ENCODE measurements at regions not wholly inside any gene's neighbourhood (a gene's known extent, or its start where the extent isn't known, plus 50 kb on each side); places are given as distances from the start of the nearest gene placed in this dataset.

DNA sequence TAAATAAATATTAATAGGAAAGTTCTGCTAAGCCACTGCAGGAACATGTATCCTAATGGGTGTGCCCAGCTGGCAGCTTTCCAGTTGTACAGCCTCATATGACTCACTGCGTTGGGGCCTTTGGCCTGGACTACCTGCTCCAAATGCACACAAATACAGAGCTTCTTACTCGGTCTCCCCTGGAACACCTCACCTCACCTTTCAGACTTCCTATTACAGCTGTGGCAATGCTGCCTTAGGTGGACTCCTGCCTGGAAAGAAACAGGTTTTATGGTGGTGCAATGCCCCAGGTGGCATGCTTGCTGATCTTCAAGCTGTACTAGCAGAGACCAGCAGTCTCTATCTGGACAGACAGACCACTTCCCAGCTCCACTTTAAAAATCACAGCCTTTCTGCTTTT is 85.7 kb upstream of the EXOC1L start:
- Histone ChIP-seq H4K8ac (ENCODE audit: low read depth, low read length) (no peak overlapping the region), H4K12ac (ENCODE audit: low read depth, low read length) (no peak overlapping the region), H3K4me2 (ENCODE audit: low read length) (no peak overlapping the region), H3K36me3 (ENCODE audit: control insufficient read depth in 1 of 2, insufficient read depth in 2 of 2, low read length in 2 of 2) (no peaks in the 10 kb centered on the region), H3K79me1 (ENCODE audit: low read length) (no peaks in the 10 kb centered on the region), H3K27ac (ENCODE audit: low read depth, low read length) (no peak overlapping the region), H3K23ac (ENCODE audit: low read length) (no peak overlapping the region), H2AK5ac (ENCODE audit: low read length) (no peak overlapping the region), H3K9me3 (ENCODE audit: insufficient read depth, low read depth, low read length) (no peaks in the 10 kb centered on the region), H3K4ac (ENCODE audit: low read depth, low read length) (no peak overlapping the region), H2BK12ac (ENCODE audit: low read length) (no peak overlapping the region), H2AFZ (ENCODE audit: insufficient read depth, low read length, poor library complexity) (no peak overlapping the region), H3K4me3 (ENCODE audit: low read depth, low read length) (no peak overlapping the region), H3K27me3 (ENCODE audit: insufficient read depth, low read length) (no peaks in the 10 kb centered on the region), H3K14ac (ENCODE audit: low read length) (no peak overlapping the region), H3K79me2 (ENCODE audit: control insufficient read depth, insufficient read depth, low read length, poor library complexity) (no peaks in the 10 kb centered on the region), H2BK5ac (ENCODE audit: low read depth, low read length, poor library complexity) (no peak overlapping the region), H4K91ac (ENCODE audit: low read depth, low read length) (no peak overlapping the region), H3K9ac (ENCODE audit: low read length) (no peak overlapping the region), H3K18ac (ENCODE audit: low read length) (no peak overlapping the region), H2BK120ac (ENCODE audit: insufficient read depth, low read length, poor library complexity) (no peak overlapping the region), H3K4me1 (ENCODE audit: control insufficient read depth in 1 of 2, insufficient read depth in 2 of 2, low read length in 2 of 2) (no peaks in the 10 kb centered on the region)
- WGBS (ENCODE audit: extremely low coverage, insufficient coverage, insufficient read length), result no CpG with 5 or more reads among the region's 2 CpGs
- no peak for DNase-seq

DNA sequence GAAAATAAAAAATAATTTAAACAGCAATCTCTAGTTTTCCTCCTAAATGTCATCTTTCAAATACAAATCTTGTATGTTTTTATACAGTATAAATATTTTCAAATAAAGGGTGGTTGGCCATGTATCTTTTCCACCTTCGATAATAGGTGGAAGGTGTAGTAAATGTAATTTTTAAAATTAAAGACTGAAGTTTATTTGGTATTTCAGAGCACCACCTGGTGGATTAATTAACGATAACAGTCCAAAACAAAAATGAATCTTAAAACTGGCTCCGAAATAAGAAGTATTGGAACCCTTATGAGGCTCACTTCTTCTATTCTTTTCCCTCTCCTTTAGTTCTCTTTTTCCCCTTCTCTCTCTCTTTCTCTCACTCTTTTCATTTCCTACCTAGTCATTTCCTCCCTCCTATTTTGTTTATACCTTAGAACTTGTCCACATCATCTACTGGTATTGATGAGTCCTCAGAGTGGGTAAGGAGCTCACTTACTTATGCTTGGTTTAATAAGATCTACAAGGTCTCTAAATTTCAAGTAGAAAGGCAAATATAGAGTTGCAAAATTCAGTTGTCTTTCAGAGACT is 82.9 kb upstream of the EXOC1L start:
- Histone ChIP-seq H3K23ac (ENCODE audit: low read length) (no peak overlapping the region), H4K8ac (ENCODE audit: low read depth, low read length) (no peak overlapping the region), H2BK12ac (ENCODE audit: low read length) (no peak overlapping the region), H3K4me2 (ENCODE audit: low read length) (no peak overlapping the region), H3K9me3 (ENCODE audit: insufficient read depth, low read depth, low read length) (no peaks in the 10 kb centered on the region), H3K18ac (ENCODE audit: low read length) (no peak overlapping the region), H4K91ac (ENCODE audit: low read depth, low read length) (no peak overlapping the region), H2BK5ac (ENCODE audit: low read depth, low read length, poor library complexity) (no peak overlapping the region), H2BK120ac (ENCODE audit: insufficient read depth, low read length, poor library complexity) (no peak overlapping the region), H3K79me2 (ENCODE audit: control insufficient read depth, insufficient read depth, low read length, poor library complexity) (no peaks in the 10 kb centered on the region), H2AK5ac (ENCODE audit: low read length) (no peak overlapping the region), H3K4me3 (ENCODE audit: low read depth, low read length) (no peak overlapping the region), H2AFZ (ENCODE audit: insufficient read depth, low read length, poor library complexity) (no peak overlapping the region), H3K4me1 (ENCODE audit: control insufficient read depth in 1 of 2, insufficient read depth in 2 of 2, low read length in 2 of 2) (no peaks in the 10 kb centered on the region), H3K4ac (ENCODE audit: low read depth, low read length) (no peak overlapping the region), H3K27ac (ENCODE audit: low read depth, low read length) (no peak overlapping the region), H3K27me3 (ENCODE audit: insufficient read depth, low read length) (no peaks in the 10 kb centered on the region), H4K12ac (ENCODE audit: low read depth, low read length) (no peak overlapping the region), H3K79me1 (ENCODE audit: low read length) (no peaks in the 10 kb centered on the region), H3K9ac (ENCODE audit: low read length) (no peak overlapping the region), H3K14ac (ENCODE audit: low read length) (no peak overlapping the region), H3K36me3 (ENCODE audit: control insufficient read depth in 1 of 2, insufficient read depth in 2 of 2, low read length in 2 of 2) (no peaks in the 10 kb centered on the region)
- DNase-seq, result peak in 1 of 2 donors; percentile 28
- no CpG with 5 or more reads among the region's 3 CpGs for WGBS (ENCODE audit: extremely low coverage, insufficient coverage, insufficient read length)

- Histone ChIP-seq H2BK120ac (ENCODE audit: insufficient read depth, low read length, poor library complexity) (no peak overlapping the region), H3K27me3 (ENCODE audit: insufficient read depth, low read length) (no peaks in the 10 kb centered on the region), H3K79me2 (ENCODE audit: control insufficient read depth, insufficient read depth, low read length, poor library complexity) (no peaks in the 10 kb centered on the region), H3K4me3 (ENCODE audit: low read depth, low read length) (no peak overlapping the region), H3K79me1 (ENCODE audit: low read length) (no peaks in the 10 kb centered on the region), H3K36me3 (ENCODE audit: control insufficient read depth in 1 of 2, insufficient read depth in 2 of 2, low read length in 2 of 2) (no peaks in the 10 kb centered on the region), H2AK5ac (ENCODE audit: low read length) (no peak overlapping the region), H2BK5ac (ENCODE audit: low read depth, low read length, poor library complexity) (no peak overlapping the region), H3K18ac (ENCODE audit: low read length) (no peak overlapping the region), H3K4ac (ENCODE audit: low read depth, low read length) (no peak overlapping the region), H3K4me1 (ENCODE audit: control insufficient read depth in 1 of 2, insufficient read depth in 2 of 2, low read length in 2 of 2) (no peaks in the 10 kb centered on the region), H3K9ac (ENCODE audit: low read length) (no peak overlapping the region), H3K27ac (ENCODE audit: low read depth, low read length) (no peak overlapping the region), H4K12ac (ENCODE audit: low read depth, low read length) (no peak overlapping the region), H3K4me2 (ENCODE audit: low read length) (no peak overlapping the region), H3K9me3 (ENCODE audit: insufficient read depth, low read depth, low read length) (no peaks in the 10 kb centered on the region), H4K8ac (ENCODE audit: low read depth, low read length) (no peak overlapping the region), H3K14ac (ENCODE audit: low read length) (no peak overlapping the region), H3K23ac (ENCODE audit: low read length) (no peak overlapping the region), H2BK12ac (ENCODE audit: low read length) (no peak overlapping the region), H4K91ac (ENCODE audit: low read depth, low read length) (no peak overlapping the region), H2AFZ (ENCODE audit: insufficient read depth, low read length, poor library complexity) (no peak overlapping the region)
- WGBS (ENCODE audit: extremely low coverage, insufficient coverage, insufficient read length), result no CpG with 5 or more reads among the region's 5 CpGs
- peak in 1 of 2 donors; percentile 16 for DNase-seq
These were observed 76.9 kb upstream of the EXOC1L start for GRCh38 chr4:55742655-55743202.

- H3K4me2 ChIP-seq (ENCODE audit: low read length), result no peak overlapping the region
- no peaks in the 10 kb centered on the region for H3K36me3 ChIP-seq (ENCODE audit: control insufficient read depth in 1 of 2, insufficient read depth in 2 of 2, low read length in 2 of 2)
- no peaks in the 10 kb centered on the region for H3K9me3 ChIP-seq (ENCODE audit: insufficient read depth, low read depth, low read length)
- no peak for DNase-seq
- H3K18ac ChIP-seq (ENCODE audit: low read length), result no peak overlapping the region
- no peak overlapping the region for H2BK120ac ChIP-seq (ENCODE audit: insufficient read depth, low read length, poor library complexity)
- H3K79me1 ChIP-seq (ENCODE audit: low read length), result no peaks in the 10 kb centered on the region
- no CpG with 5 or more reads among the region's 6 CpGs for WGBS (ENCODE audit: extremely low coverage, insufficient coverage, insufficient read length)
- H3K4me3 ChIP-seq (ENCODE audit: low read depth, low read length), result no peak overlapping the region
- H3K4me1 ChIP-seq (ENCODE audit: control insufficient read depth in 1 of 2, insufficient read depth in 2 of 2, low read length in 2 of 2), result no peaks in the 10 kb centered on the region
- no peaks in the 10 kb centered on the region for H3K27me3 ChIP-seq (ENCODE audit: insufficient read depth, low read length)
- H3K9ac ChIP-seq (ENCODE audit: low read length), result no peak overlapping the region
- H4K12ac ChIP-seq (ENCODE audit: low read depth, low read length), result no peak overlapping the region
- H2AK5ac ChIP-seq (ENCODE audit: low read length), result no peak overlapping the region
- no peak overlapping the region for H4K8ac ChIP-seq (ENCODE audit: low read depth, low read length)
- no peak overlapping the region for H3K14ac ChIP-seq (ENCODE audit: low read length)
- H2BK5ac ChIP-seq (ENCODE audit: low read depth, low read length, poor library complexity), result no peak overlapping the region
- H3K23ac ChIP-seq (ENCODE audit: low read length), result no peak overlapping the region
- no peak overlapping the region for H2AFZ ChIP-seq (ENCODE audit: insufficient read depth, low read length, poor library complexity)
- no peak overlapping the region for H2BK12ac ChIP-seq (ENCODE audit: low read length)
- H3K27ac ChIP-seq (ENCODE audit: low read depth, low read length), result no peak overlapping the region
- no peak overlapping the region for H4K91ac ChIP-seq (ENCODE audit: low read depth, low read length)
- H3K4ac ChIP-seq (ENCODE audit: low read depth, low read length), result no peak overlapping the region
- H3K79me2 ChIP-seq (ENCODE audit: control insufficient read depth, insufficient read depth, low read length, poor library complexity), result no peaks in the 10 kb centered on the region
These were observed 75.2 kb upstream of the EXOC1L start for GRCh38 chr4:55744369-55744768.

All from trophoblast cell (in vitro differentiated cells and primary cell).